K562 (cell line): ENCODE measurements at regions not wholly inside any gene's neighbourhood (a gene's known extent, or its start where the extent isn't known, plus 50 kb on each side); places are given as distances from the start of the nearest gene placed in this dataset.

Experiments
- ATAC-seq: fragments of 200-7000 bp; cut with Tn5 transposase; 3 replicates; pipeline ENCODE4 v1.9.1; 2020; ENCODE audit warnings: moderate library complexity
- BruUV-seq: library from RNA; stranded (reverse); fragments of 400-500 nt; replicated peaks from 2 replicates; lab custom pipeline; 2021; lab: Mats Ljungman, UMichigan
- CTCF ChIA-PET: fragments of 300-600 bp; formaldehyde crosslinking; extraction: SDS; loops from one replicate; lab custom pipeline; 2021; ENCODE audit warnings: low intra/inter-chr PET ratio; lab: Yijun Ruan, JAX
- POLR2A ChIA-PET: fragments of 300-600, 350-650 bp; sonication (Branson Sonifier 250); formaldehyde crosslinking; extraction: SDS; loops from one replicate; lab custom pipeline; 2021; ENCODE audit warnings: antibody characterized with exemption, inconsistent platforms; lab: Yijun Ruan, JAX
- DNase-seq, 4 experiments: peaks; one replicate each; pipeline versions ENCODE4 v3.0.0 to v3.0.0-alpha.2; 2011 to 2018; ENCODE audit warnings: low spot score in 3 of 4, mixed read lengths in 3 of 4; ENCODE audit errors: extremely low read depth in 1 of 4
- FAIRE-seq: peaks from 2 replicates; lab custom pipeline; 2011; peaks lifted over from hg19 to GRCh38; lab: Jason Lieb, UNC
- H2AFZ ChIP-seq: 2 replicates; pipeline ENCODE4 v1.6.0; 2011; ENCODE audit warnings: low read depth, low read length, control low read depth, inconsistent platforms
- H3K27ac ChIP-seq: fragments of 200-600 bp; 3 replicates; pipeline ENCODE4 v1.8.0; 2011; ENCODE audit warnings: low read depth, mild to moderate bottlenecking, control low read depth, inconsistent platforms, low read length, moderate library complexity, mixed read lengths; ENCODE audit errors: extremely low read depth
- H3K27me3 ChIP-seq, 2 experiments: fragments of 300-600 bp in 1 of 2; 2 replicates in 1 of 2; 3 replicates in 1 of 2; pipeline versions ENCODE4 v1.6.0 to v1.8.0; 2011; ENCODE audit warnings: inconsistent platforms in 2 of 2, low read length in 2 of 2, mild to moderate bottlenecking in 1 of 2, mixed read lengths in 1 of 2, moderate library complexity in 1 of 2; ENCODE audit not compliant: control insufficient read depth in 2 of 2, insufficient read depth in 2 of 2
- H3K36me3 ChIP-seq: fragments of 300-600 bp; 3 replicates; pipeline ENCODE4 v1.8.0; 2011; ENCODE audit warnings: mild to moderate bottlenecking, low read length, inconsistent platforms; ENCODE audit not compliant: control insufficient read depth, insufficient read depth
- H3K4me1 ChIP-seq, 2 experiments: fragments of 200-600 bp in 1 of 2; replicated peaks in 1 of 2; 2 replicates in 1 of 2; 3 replicates in 1 of 2; pipeline versions ENCODE4 v1.5.1 to v1.8.0; 2011; ENCODE audit warnings: inconsistent platforms in 2 of 2, low read length in 2 of 2, mild to moderate bottlenecking in 1 of 2, mixed read lengths in 1 of 2, moderate library complexity in 1 of 2; ENCODE audit not compliant: control insufficient read depth in 2 of 2, insufficient read depth in 2 of 2
- H3K4me2 ChIP-seq: 2 replicates; pipeline ENCODE4 v1.6.1; 2011; ENCODE audit warnings: low read length, control low read depth, inconsistent platforms, mixed read lengths; ENCODE audit not compliant: insufficient read depth
- H3K4me3 ChIP-seq: fragments of 200-600 bp; sonication (generic), shearing (Covaris generic); 2 replicates; pipeline ENCODE4 v1.5.1; 2016; ENCODE audit warnings: control low read depth, inconsistent platforms
- H3K79me2 ChIP-seq: fragments of 200-600 bp; 3 replicates; pipeline ENCODE4 v1.8.0; 2011; ENCODE audit warnings: low read length, inconsistent platforms; ENCODE audit not compliant: control insufficient read depth, insufficient read depth
- H3K9ac ChIP-seq, 2 experiments: 2 replicates each; pipeline versions ENCODE4 v1.6.0 to v1.6.1; 2011; ENCODE audit warnings: low read depth in 2 of 2, low read length in 2 of 2, control low read depth in 1 of 2, inconsistent platforms in 1 of 2, mild to moderate bottlenecking in 1 of 2, mixed read lengths in 1 of 2; ENCODE audit not compliant: insufficient read depth in 1 of 2
- H3K9me1 ChIP-seq: one replicate; pipeline ENCODE4 v1.6.0; 2011; ENCODE audit warnings: inconsistent platforms, mild to moderate bottlenecking, low read length, moderate library complexity; ENCODE audit not compliant: control insufficient read depth, insufficient read depth
- H3K9me3 ChIP-seq: replicated peaks from 2 replicates; pipeline ENCODE4 v1.5.1; 2011; ENCODE audit warnings: low read depth, low read length, inconsistent platforms; ENCODE audit not compliant: control insufficient read depth, insufficient read depth
- H4K20me1 ChIP-seq: replicated peaks from 2 replicates; pipeline ENCODE4 v1.6.1; 2011; ENCODE audit warnings: low read length, inconsistent platforms, mixed read lengths; ENCODE audit not compliant: control insufficient read depth, insufficient read depth
- DACH1 ChIP-seq: fragments of 450-650 bp; IDR thresholded peaks from 2 replicates; pipeline ENCODE4 v1.6.1; 2018; ENCODE audit not compliant: partially characterized antibody
- PHF8 ChIP-seq: fragments of 200-600 bp; sonication (generic); IDR thresholded peaks from 2 replicates; pipeline ENCODE4 v1.6.1; 2012; ENCODE audit warnings: mixed run types, mild to moderate bottlenecking, inconsistent platforms, low read length, moderate library complexity, borderline replicate concordance
- ZKSCAN3 ChIP-seq: fragments of 250-450 bp; sonication (Bioruptor Pico); IDR thresholded peaks from 2 replicates; pipeline ENCODE4 v1.4.0; 2020
- ZNF436 ChIP-seq: fragments of 250-450, 450-650 bp; sonication (Bioruptor Pico); formaldehyde crosslinking; IDR thresholded peaks from 2 replicates; pipeline ENCODE4 v1.7.0; 2020; ENCODE audit warnings: mild to moderate bottlenecking
- WGBS: fragments of 100-300 bp; shearing (Covaris generic); methylation state at CpG from one replicate; pipeline ENCODE4 v1.1.6; 2016; ENCODE audit warnings: low coverage, mixed read lengths; ENCODE audit not compliant: insufficient coverage; ENCODE audit errors: missing lambda C conversion rate; 5-methylcytosine and 5-hydroxymethylcytosine counted together
- in situ Hi-C: fragments of 300-500 bp; cut with MboI; formaldehyde crosslinking; loops from 4 replicates; pipeline ENCODE4 v1.15.0; 2018; ENCODE audit warnings: inconsistent platforms, mixed read lengths
- intact Hi-C: fragments of 100-400 bp; cut with micrococcal nuclease; formaldehyde crosslinking; loops from 2 replicates; pipeline ENCODE4 v1.14.2; 2022
- TF ChIP-seq, protein P1 (sequence below): fragments of 450-650 bp; IDR thresholded peaks from 2 replicates; pipeline ENCODE4 v1.6.1; 2017; ENCODE audit warnings: antibody characterized with exemption, mild to moderate bottlenecking
- TF ChIP-seq, protein P2 (sequence below): fragments of 450-650 bp; formaldehyde crosslinking; IDR thresholded peaks from 2 replicates; pipeline ENCODE4 v1.4.0; 2020; ENCODE audit warnings: mild to moderate bottlenecking, moderate library complexity
- TF ChIP-seq, protein P3 (sequence below): fragments of 450-650 bp; formaldehyde crosslinking; IDR thresholded peaks from 2 replicates; pipeline ENCODE4 v1.4.0; 2022; ENCODE audit warnings: mild to moderate bottlenecking, moderate library complexity
- TF ChIP-seq, protein P4 (sequence below): fragments of 450-650 bp; IDR thresholded peaks from 2 replicates; pipeline ENCODE4 v1.6.1; 2016
- TF ChIP-seq, protein P5 (sequence below): sonication (generic); formaldehyde crosslinking; IDR thresholded peaks from 2 replicates; pipeline ENCODE4 v1.8.0; 2023; ENCODE audit warnings: mild to moderate bottlenecking, missing genetic modification reagents

DNA sequence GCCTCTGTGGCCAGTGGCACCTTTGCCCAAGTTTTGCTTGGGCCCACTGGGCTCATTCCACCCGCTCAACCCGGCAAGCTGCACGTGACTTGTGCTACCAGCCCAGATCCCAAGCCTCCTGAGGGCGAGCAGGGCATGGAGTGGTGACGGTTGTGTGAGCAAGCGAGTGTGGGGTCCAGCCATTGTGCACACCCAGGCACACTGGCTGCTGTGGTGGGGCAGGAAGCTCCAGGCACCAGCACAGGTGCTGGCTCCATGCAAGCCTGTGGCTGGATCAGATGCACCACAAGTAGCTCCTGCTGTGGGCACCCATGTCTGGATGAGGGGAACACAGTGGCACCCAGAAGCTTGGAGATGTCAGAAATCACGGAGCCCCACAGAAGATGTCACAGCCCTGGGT is 557.0 kb upstream of the GNPDA2 start (continued):
- TF ChIP-seq, protein P1, sequence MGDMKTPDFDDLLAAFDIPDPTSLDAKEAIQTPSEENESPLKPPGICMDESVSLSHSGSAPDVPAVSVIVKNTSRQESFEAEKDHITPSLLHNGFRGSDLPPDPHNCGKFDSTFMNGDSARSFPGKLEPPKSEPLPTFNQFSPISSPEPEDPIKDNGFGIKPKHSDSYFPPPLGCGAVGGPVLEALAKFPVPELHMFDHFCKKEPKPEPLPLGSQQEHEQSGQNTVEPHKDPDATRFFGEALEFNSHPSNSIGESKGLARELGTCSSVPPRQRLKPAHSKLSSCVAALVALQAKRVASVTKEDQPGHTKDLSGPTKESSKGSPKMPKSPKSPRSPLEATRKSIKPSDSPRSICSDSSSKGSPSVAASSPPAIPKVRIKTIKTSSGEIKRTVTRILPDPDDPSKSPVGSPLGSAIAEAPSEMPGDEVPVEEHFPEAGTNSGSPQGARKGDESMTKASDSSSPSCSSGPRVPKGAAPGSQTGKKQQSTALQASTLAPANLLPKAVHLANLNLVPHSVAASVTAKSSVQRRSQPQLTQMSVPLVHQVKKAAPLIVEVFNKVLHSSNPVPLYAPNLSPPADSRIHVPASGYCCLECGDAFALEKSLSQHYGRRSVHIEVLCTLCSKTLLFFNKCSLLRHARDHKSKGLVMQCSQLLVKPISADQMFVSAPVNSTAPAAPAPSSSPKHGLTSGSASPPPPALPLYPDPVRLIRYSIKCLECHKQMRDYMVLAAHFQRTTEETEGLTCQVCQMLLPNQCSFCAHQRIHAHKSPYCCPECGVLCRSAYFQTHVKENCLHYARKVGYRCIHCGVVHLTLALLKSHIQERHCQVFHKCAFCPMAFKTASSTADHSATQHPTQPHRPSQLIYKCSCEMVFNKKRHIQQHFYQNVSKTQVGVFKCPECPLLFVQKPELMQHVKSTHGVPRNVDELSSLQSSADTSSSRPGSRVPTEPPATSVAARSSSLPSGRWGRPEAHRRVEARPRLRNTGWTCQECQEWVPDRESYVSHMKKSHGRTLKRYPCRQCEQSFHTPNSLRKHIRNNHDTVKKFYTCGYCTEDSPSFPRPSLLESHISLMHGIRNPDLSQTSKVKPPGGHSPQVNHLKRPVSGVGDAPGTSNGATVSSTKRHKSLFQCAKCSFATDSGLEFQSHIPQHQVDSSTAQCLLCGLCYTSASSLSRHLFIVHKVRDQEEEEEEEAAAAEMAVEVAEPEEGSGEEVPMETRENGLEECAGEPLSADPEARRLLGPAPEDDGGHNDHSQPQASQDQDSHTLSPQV = no peak
- TF ChIP-seq, protein P2, sequence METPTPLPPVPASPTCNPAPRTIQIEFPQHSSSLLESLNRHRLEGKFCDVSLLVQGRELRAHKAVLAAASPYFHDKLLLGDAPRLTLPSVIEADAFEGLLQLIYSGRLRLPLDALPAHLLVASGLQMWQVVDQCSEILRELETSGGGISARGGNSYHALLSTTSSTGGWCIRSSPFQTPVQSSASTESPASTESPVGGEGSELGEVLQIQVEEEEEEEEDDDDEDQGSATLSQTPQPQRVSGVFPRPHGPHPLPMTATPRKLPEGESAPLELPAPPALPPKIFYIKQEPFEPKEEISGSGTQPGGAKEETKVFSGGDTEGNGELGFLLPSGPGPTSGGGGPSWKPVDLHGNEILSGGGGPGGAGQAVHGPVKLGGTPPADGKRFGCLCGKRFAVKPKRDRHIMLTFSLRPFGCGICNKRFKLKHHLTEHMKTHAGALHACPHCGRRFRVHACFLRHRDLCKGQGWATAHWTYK (CRISPR knock-in tag) = no peak

DNA sequence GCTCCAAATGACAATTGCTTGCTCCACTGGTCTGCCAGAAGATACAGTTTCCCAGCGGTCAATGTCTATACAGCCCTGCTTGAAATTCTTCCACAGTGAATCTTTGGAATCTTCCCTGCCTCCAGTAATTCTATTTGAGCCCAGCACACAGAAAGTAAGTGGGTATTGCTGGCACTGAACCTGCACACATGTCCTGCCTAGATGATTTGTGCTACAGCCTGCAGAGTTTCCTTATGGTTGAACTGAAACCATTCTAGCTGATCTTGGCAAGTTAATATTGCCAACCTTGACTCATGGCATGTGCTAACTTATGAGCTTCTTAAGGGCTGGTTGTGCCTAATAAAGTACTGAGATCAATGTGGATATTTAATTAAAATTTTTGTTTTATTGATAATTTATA is 553.8 kb upstream of the GNPDA2 start:
- WGBS = 0% methylated on average over 1 of the region's 1 CpG
- Histone ChIP-seq H3K27ac (no peak overlapping the region), H3K4me1 (no peaks in the 10 kb centered on the region), H2AFZ (no peak overlapping the region), H3K79me2 (no peaks in the 10 kb centered on the region), H3K4me2 (no peak overlapping the region), H3K36me3 (no peaks in the 10 kb centered on the region), H4K20me1 (no peaks in the 10 kb centered on the region), H3K9me3 (no peaks in the 10 kb centered on the region; the same call in 1 of the 2 replicates), H3K9ac (no peak overlapping the region), H3K4me3 (no peak overlapping the region), H3K27me3 (no peaks in the 10 kb centered on the region), H3K9me1 (no peaks in the 10 kb centered on the region)
- ChIA-PET CTCF (no interaction called here), POLR2A (no interaction called here)
- TF ChIP-seq, protein P3, sequence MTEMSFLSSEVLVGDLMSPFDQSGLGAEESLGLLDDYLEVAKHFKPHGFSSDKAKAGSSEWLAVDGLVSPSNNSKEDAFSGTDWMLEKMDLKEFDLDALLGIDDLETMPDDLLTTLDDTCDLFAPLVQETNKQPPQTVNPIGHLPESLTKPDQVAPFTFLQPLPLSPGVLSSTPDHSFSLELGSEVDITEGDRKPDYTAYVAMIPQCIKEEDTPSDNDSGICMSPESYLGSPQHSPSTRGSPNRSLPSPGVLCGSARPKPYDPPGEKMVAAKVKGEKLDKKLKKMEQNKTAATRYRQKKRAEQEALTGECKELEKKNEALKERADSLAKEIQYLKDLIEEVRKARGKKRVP = no peak
- TF ChIP-seq, protein P4, sequence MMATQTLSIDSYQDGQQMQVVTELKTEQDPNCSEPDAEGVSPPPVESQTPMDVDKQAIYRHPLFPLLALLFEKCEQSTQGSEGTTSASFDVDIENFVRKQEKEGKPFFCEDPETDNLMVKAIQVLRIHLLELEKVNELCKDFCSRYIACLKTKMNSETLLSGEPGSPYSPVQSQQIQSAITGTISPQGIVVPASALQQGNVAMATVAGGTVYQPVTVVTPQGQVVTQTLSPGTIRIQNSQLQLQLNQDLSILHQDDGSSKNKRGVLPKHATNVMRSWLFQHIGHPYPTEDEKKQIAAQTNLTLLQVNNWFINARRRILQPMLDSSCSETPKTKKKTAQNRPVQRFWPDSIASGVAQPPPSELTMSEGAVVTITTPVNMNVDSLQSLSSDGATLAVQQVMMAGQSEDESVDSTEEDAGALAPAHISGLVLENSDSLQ = no peak
- no peak for TF ChIP-seq PHF8
- TF ChIP-seq DACH1 = no peak
- TF ChIP-seq ZKSCAN3 (CRISPR knock-in tag) = no peak
- TF ChIP-seq, protein P5, sequence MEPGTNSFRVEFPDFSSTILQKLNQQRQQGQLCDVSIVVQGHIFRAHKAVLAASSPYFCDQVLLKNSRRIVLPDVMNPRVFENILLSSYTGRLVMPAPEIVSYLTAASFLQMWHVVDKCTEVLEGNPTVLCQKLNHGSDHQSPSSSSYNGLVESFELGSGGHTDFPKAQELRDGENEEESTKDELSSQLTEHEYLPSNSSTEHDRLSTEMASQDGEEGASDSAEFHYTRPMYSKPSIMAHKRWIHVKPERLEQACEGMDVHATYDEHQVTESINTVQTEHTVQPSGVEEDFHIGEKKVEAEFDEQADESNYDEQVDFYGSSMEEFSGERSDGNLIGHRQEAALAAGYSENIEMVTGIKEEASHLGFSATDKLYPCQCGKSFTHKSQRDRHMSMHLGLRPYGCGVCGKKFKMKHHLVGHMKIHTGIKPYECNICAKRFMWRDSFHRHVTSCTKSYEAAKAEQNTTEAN (CRISPR knock-in tag) = no peak
- TF ChIP-seq ZNF436 (CRISPR knock-in tag) = no peak
- no TSS peak for BruUV-seq
- FAIRE-seq = no peak
- intact Hi-C loops = no loop called here
- in situ Hi-C loops = no loop called here
- no peak for DNase-seq
- ATAC-seq = no peak
